BJ (cell line): ENCODE measurements at regions not wholly inside any gene's neighbourhood (a gene's known extent, or its start where the extent isn't known, plus 50 kb on each side); places are given as distances from the start of the nearest gene placed in this dataset.

Experiments used
- CTCF ChIA-PET: fragments of 350-600 bp; formaldehyde crosslinking; extraction: SDS; loops from one replicate; lab custom pipeline; 2021; ENCODE audit warnings: antibody characterized with exemption, inconsistent platforms; lab: Yijun Ruan, JAX
- POLR2A ChIA-PET: fragments of 300-600 bp; sonication (Branson Sonifier 250); formaldehyde crosslinking; extraction: SDS; loops from one replicate; lab custom pipeline; 2021; ENCODE audit warnings: antibody characterized with exemption; lab: Charles Lee
- DNase-seq: peaks from one replicate; pipeline ENCODE4 v3.0.0-alpha.2; 2011; ENCODE audit warnings: low read depth
- H3K27me3 ChIP-seq: 2 replicates; pipeline ENCODE4 v1.6.0; 2011; ENCODE audit warnings: low read length; ENCODE audit not compliant: control insufficient read depth, insufficient read depth
- H3K36me3 ChIP-seq: 2 replicates; pipeline ENCODE4 v1.5.1; 2011; ENCODE audit warnings: low read length; ENCODE audit not compliant: control insufficient read depth, insufficient read depth
- H3K4me3 ChIP-seq: 2 replicates; pipeline ENCODE4 v1.5.1; 2011; ENCODE audit warnings: low read depth, mild to moderate bottlenecking, control low read depth, low read length
- CTCF ChIP-seq: IDR thresholded peaks from 2 replicates; pipeline ENCODE4 v1.5.1; 2011; ENCODE audit warnings: low read depth, mild to moderate bottlenecking, control low read depth, inconsistent platforms, low read length, moderate library complexity; ENCODE audit not compliant: insufficient read depth

GRCh38 chr3:3902161-3902560, 102.9 kb downstream of the LRRN1 start:
- no peak for TF ChIP-seq CTCF
- Histone ChIP-seq H3K27me3 (no peaks in the 10 kb centered on the region), H3K36me3 (no peaks in the 10 kb centered on the region), H3K4me3 (no peak overlapping the region)
- no peak for DNase-seq
- POLR2A ChIA-PET, result no interaction called here
- CTCF ChIA-PET, result no interaction called here

- Histone ChIP-seq H3K27me3 (no peaks in the 10 kb centered on the region), H3K36me3 (no peaks in the 10 kb centered on the region), H3K4me3 (no peak overlapping the region)
- ChIA-PET CTCF (no interaction called here), POLR2A (no interaction called here)
- TF ChIP-seq CTCF, result no peak
- DNase-seq, result no peak
Measured at GRCh38 chr3:3906171-3906570, 106.9 kb downstream of the LRRN1 start.

DNA sequence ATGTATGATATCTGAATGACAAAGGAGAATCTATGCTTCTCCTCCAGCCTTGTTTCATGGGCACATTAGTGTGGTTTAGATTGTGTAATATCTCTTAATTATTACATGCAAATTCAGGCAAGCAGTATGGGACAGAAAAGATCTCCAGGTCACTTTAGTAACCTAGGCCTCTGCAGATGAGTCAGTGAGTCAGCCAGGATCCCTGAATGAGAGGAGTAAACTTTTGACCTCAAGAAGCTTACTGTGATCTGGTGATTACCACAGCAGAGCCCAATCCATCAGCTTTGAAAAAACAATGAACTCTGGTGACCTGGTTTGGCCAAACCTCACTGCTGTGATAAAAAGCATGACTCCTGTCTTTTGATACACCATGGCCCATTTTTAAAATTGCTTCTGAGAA, 107.8 kb downstream of the LRRN1 start:
- Histone ChIP-seq H3K27me3 (no peaks in the 10 kb centered on the region), H3K36me3 (no peaks in the 10 kb centered on the region), H3K4me3 (no peak overlapping the region)
- no peak for DNase-seq
- TF ChIP-seq CTCF, result no peak
- POLR2A ChIA-PET, result no interaction called here
- CTCF ChIA-PET, result no interaction called here

GRCh38 chr3:3918763-3919162, 119.5 kb downstream of the LRRN1 start:
- no peak for TF ChIP-seq CTCF
- ChIA-PET CTCF (no interaction called here), POLR2A (no interaction called here)
- H3K36me3 ChIP-seq, result no peaks in the 10 kb centered on the region
- H3K4me3 ChIP-seq, result no peak overlapping the region
- no peaks in the 10 kb centered on the region for H3K27me3 ChIP-seq
- no peak for DNase-seq

DNA sequence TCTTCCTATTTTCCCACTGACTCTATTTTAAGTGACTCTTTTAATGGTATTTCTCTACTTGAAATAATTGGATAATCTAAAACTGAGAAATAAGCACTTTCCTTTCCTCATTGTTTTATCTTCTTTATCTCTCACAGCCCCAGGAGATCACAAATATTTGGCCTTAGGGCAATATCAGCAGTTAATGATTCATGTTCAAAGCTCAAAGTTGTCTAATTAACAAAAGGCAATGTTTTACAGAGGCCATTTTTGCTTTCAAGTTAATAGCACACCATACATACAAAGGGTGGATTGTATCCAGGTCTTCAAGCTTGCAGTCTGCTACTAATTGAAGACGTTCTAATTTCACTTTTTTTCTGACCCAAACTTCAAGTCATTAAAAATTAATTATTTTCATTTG, 120.1 kb downstream of the LRRN1 start:
- no peak overlapping the region for H3K4me3 ChIP-seq
- no peaks in the 10 kb centered on the region for H3K36me3 ChIP-seq
- no peaks in the 10 kb centered on the region for H3K27me3 ChIP-seq
- no peak for TF ChIP-seq CTCF
- CTCF ChIA-PET, result no interaction called here
- POLR2A ChIA-PET, result no interaction called here
- DNase-seq, result no peak
